B cell (primary cell): ENCODE measurements at regions not wholly inside any gene's neighbourhood (a gene's known extent, or its start where the extent isn't known, plus 50 kb on each side); places are given as distances from the start of the nearest gene placed in this dataset.

Experiments used
- ATAC-seq: fragments of 200-7000 bp; cut with Tn5 transposase; one replicate; pipeline ENCODE4 v1.10.0; 2021; ENCODE audit warnings: low read depth, mild to moderate bottlenecking, moderate number of reproducible peaks, moderate library complexity
- CTCF ChIA-PET: fragments of 350-600 bp; sonication (Branson Sonifier 250); formaldehyde crosslinking; loops from one replicate; lab custom pipeline; 2021; ENCODE audit warnings: antibody characterized with exemption, inconsistent platforms; lab: Charles Lee
- POLR2A ChIA-PET: fragments of 350-600 bp; sonication (Branson Sonifier 250); formaldehyde crosslinking; loops from one replicate; lab custom pipeline; 2021; ENCODE audit warnings: antibody characterized with exemption; lab: Charles Lee
- DNase-seq: peaks from one replicate; pipeline ENCODE4 v3.0.0; 2013
- H2AFZ ChIP-seq: 2 replicates; pipeline ENCODE4 v1.6.1; 2012; ENCODE audit warnings: mild to moderate bottlenecking, low read depth, low read length; ENCODE audit not compliant: insufficient read depth, poor library complexity, severe bottlenecking
- H3K27ac ChIP-seq, 2 donors: 1 replicate in 1 of 2; 2 replicates in 1 of 2; pipeline ENCODE4 v1.5.1; 2012 to 2013; ENCODE audit warnings: low read length in 2 of 2, mild to moderate bottlenecking in 2 of 2, moderate library complexity in 1 of 2
- H3K27me3 ChIP-seq, 4 experiments: fragments of 200-600 bp in 1 of 4; sonication (generic) in 1 of 4; replicated peaks in 1 of 4; 1 replicate in 2 of 4; 2 replicates in 2 of 4; pipeline versions ENCODE4 v1.6.1 to v1.7.0; 2013 to 2016; ENCODE audit warnings: low read length in 3 of 4, mild to moderate bottlenecking in 2 of 4, mixed read lengths in 1 of 4, moderate library complexity in 1 of 4; ENCODE audit not compliant: insufficient read depth in 4 of 4, control insufficient read depth in 3 of 4; ENCODE audit errors: control extremely low read depth in 1 of 4
- H3K36me3 ChIP-seq, 2 experiments: replicated peaks in 1 of 2; 1 replicate in 1 of 2; 2 replicates in 1 of 2; pipeline versions ENCODE4 v1.6.1 to v1.7.1; 2013; ENCODE audit warnings: low read length in 1 of 2; ENCODE audit not compliant: insufficient read depth in 2 of 2, control insufficient read depth in 1 of 2; ENCODE audit errors: control extremely low read depth in 1 of 2, extremely low read depth in 1 of 2
- H3K4me1 ChIP-seq, 2 donors: fragments of 200-600 bp in 1 of 2; sonication (generic) in 1 of 2; 1 replicate in 1 of 2; 2 replicates in 1 of 2; pipeline versions ENCODE4 v1.5.1 to v1.6.1; 2013 to 2017; ENCODE audit warnings: low read length in 2 of 2; ENCODE audit not compliant: control insufficient read depth in 2 of 2, insufficient read depth in 2 of 2
- H3K4me2 ChIP-seq: replicated peaks from 2 replicates; pipeline ENCODE3; 2012; ENCODE audit warnings: mild to moderate bottlenecking, low read depth, low read length; ENCODE audit not compliant: poor library complexity, severe bottlenecking
- H3K4me3 ChIP-seq, 5 experiments: fragments of 200-600 bp in 1 of 5; sonication (generic) in 1 of 5; 1 replicate in 3 of 5; 2 replicates in 2 of 5; pipeline versions ENCODE4 v1.5.1 to v1.7.0; 2011 to 2016; ENCODE audit warnings: low read length in 4 of 5, mild to moderate bottlenecking in 4 of 5, low read depth in 2 of 5, control low read depth in 1 of 5, moderate library complexity in 1 of 5; ENCODE audit not compliant: insufficient read depth in 1 of 5; ENCODE audit errors: control extremely low read depth in 1 of 5, extremely low read depth in 1 of 5
- H3K79me2 ChIP-seq: fragments of 200-600 bp; sonication (generic); one replicate; pipeline ENCODE4 v1.6.0; 2016; ENCODE audit warnings: low read length; ENCODE audit not compliant: control insufficient read depth, insufficient read depth
- H3K9ac ChIP-seq: fragments of 200-600 bp; sonication (generic); 2 replicates; pipeline ENCODE4 v1.6.1; 2017; ENCODE audit warnings: mild to moderate bottlenecking, low read length, moderate library complexity
- H3K9me3 ChIP-seq, 3 donors: one replicate each; pipeline versions ENCODE4 v1.6.1 to v1.7.1; 2013; ENCODE audit warnings: low read length in 2 of 3; ENCODE audit not compliant: control insufficient read depth in 2 of 3, insufficient read depth in 1 of 3; ENCODE audit errors: control extremely low read depth in 1 of 3
- H4K20me1 ChIP-seq: 2 replicates; pipeline ENCODE4 v1.6.0; 2012; ENCODE audit warnings: mild to moderate bottlenecking, low read length; ENCODE audit not compliant: insufficient read depth, control insufficient read depth, poor library complexity, severe bottlenecking
- H3K27ac Mint-ChIP-seq: one replicate; pipeline ENCODE4 v1.8.0; 2021; ENCODE audit warnings: mixed read lengths
- H3K27me3 Mint-ChIP-seq: one replicate; pipeline ENCODE4 v1.8.0; 2021; ENCODE audit warnings: mixed read lengths
- H3K4me1 Mint-ChIP-seq: one replicate; pipeline ENCODE4 v1.8.0; 2021; ENCODE audit warnings: mixed read lengths
- H3K4me3 Mint-ChIP-seq: one replicate; pipeline ENCODE4 v1.8.0; 2021; ENCODE audit warnings: mixed read lengths
- H3K9me3 Mint-ChIP-seq: one replicate; pipeline ENCODE4 v1.8.0; 2022; ENCODE audit warnings: mixed read lengths; ENCODE audit not compliant: insufficient read depth
- EZH2 ChIP-seq: IDR thresholded peaks from 2 replicates; pipeline ENCODE4 v1.6.1; 2012; ENCODE audit warnings: borderline replicate concordance, low read depth, mild to moderate bottlenecking, moderate library complexity, low read length; ENCODE audit not compliant: insufficient read depth, poor library complexity, severe bottlenecking
- WGBS: methylation state at CpG from one replicate; pipeline ENCODE4 v1.1.5; 2013; ENCODE audit warnings: missing lambda C conversion rate; ENCODE audit not compliant: insufficient coverage; 5-methylcytosine and 5-hydroxymethylcytosine counted together
- intact Hi-C: fragments of 100-400 bp; cut with micrococcal nuclease; formaldehyde crosslinking; loops from one replicate; pipeline ENCODE4 v1.10.0; 2022
- TF ChIP-seq, protein P1 (sequence below): fragments of 200-600 bp; IDR thresholded peaks from one replicate; pipeline ENCODE4 v1.8.0; 2022; ENCODE audit warnings: antibody characterized with exemption, mild to moderate bottlenecking

DNA sequence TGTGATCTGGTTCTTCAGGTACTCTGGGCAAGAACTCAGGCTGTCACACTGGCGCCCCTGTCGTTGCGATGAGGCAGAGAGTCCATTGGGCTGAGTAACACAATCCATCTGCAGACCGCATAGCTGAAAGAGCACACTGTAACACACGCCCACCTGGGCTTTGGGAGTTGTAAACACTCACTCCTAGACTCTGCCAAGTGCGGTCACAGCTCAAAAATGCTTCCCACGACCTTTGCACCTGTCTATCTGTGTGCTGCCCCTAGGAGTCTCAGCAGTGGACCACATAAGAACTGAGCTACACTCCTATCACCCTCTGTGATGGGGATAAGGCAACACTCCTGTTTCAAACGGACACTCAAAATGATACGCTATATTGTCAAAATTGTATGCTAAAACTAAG is 2028.3 kb downstream of the PCDH7 start:
- 98% methylated on average over 6 of the region's 9 CpGs for WGBS
- Histone ChIP-seq H3K4me1 (no peaks in the 10 kb centered on the region), H3K27me3 (no peaks in the 10 kb centered on the region), H3K4me2 (no peak overlapping the region), H3K79me2 (no peaks in the 10 kb centered on the region), H3K36me3 (no peaks in the 10 kb centered on the region), H4K20me1 (no peaks in the 10 kb centered on the region), H3K4me3 (no peak overlapping the region), H3K9ac (no peak overlapping the region), H2AFZ (no peak overlapping the region), H3K9me3 (peaks cover 0 to 6% (median 0%) of the 10 kb centered on the region in 3 donors), H3K27ac (no peak overlapping the region)
- H3K4me3 Mint-ChIP-seq = no peak overlapping the region
- ChIA-PET POLR2A (no interaction called here), CTCF (no interaction called here)
- H3K27ac Mint-ChIP-seq = no peak overlapping the region
- H3K27me3 Mint-ChIP-seq = no peaks in the 10 kb centered on the region
- ATAC-seq = no peak
- TF ChIP-seq, protein P1, sequence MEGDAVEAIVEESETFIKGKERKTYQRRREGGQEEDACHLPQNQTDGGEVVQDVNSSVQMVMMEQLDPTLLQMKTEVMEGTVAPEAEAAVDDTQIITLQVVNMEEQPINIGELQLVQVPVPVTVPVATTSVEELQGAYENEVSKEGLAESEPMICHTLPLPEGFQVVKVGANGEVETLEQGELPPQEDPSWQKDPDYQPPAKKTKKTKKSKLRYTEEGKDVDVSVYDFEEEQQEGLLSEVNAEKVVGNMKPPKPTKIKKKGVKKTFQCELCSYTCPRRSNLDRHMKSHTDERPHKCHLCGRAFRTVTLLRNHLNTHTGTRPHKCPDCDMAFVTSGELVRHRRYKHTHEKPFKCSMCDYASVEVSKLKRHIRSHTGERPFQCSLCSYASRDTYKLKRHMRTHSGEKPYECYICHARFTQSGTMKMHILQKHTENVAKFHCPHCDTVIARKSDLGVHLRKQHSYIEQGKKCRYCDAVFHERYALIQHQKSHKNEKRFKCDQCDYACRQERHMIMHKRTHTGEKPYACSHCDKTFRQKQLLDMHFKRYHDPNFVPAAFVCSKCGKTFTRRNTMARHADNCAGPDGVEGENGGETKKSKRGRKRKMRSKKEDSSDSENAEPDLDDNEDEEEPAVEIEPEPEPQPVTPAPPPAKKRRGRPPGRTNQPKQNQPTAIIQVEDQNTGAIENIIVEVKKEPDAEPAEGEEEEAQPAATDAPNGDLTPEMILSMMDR = no peak
- TF ChIP-seq EZH2 = no peak
- DNase-seq = no peak
- H3K9me3 Mint-ChIP-seq = no peaks in the 10 kb centered on the region
- intact Hi-C loops = no loop called here
- H3K4me1 Mint-ChIP-seq = no peaks in the 10 kb centered on the region

DNA sequence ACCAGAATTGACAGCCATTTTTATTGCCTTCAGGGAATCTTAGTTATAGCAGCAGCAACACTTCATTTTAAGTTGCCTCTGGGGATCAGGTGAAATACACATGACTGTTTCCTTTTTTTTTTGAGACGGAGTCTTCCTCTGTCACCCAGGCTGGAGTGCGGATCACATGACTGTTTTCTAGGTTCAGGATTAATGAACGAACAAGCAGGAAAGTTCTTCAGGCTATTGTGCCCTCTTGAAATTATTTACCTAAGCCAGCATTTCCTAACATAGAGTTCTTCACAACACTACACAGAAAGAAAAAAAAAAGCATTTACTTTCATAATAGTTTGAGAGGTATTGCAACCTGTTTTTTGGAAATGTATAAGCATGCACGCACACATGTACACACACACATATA is 2032.8 kb downstream of the PCDH7 start:
- no peak overlapping the region for H2AFZ ChIP-seq
- no peak overlapping the region for H3K27ac ChIP-seq
- H3K27me3 ChIP-seq = no peaks in the 10 kb centered on the region
- H3K4me1 Mint-ChIP-seq = no peaks in the 10 kb centered on the region
- H3K4me3 ChIP-seq = no peak overlapping the region
- POLR2A ChIA-PET = no interaction called here
- peaks cover 0 to 5% (median 0%) of the 10 kb centered on the region in 3 donors for H3K9me3 ChIP-seq
- H3K4me1 ChIP-seq = no peaks in the 10 kb centered on the region
- no peaks in the 10 kb centered on the region for H3K79me2 ChIP-seq
- H3K27me3 Mint-ChIP-seq = no peaks in the 10 kb centered on the region
- TF ChIP-seq EZH2 = no peak
- TF ChIP-seq, protein P1 = no peak
- H3K36me3 ChIP-seq = no peaks in the 10 kb centered on the region
- no peak overlapping the region for H3K27ac Mint-ChIP-seq
- 100% methylated on average over 2 of the region's 4 CpGs for WGBS
- peaks cover 2% of the 10 kb centered on the region for H3K9me3 Mint-ChIP-seq
- CTCF ChIA-PET = no interaction called here
- DNase-seq (no peak), ATAC-seq (no peak)
- no peaks in the 10 kb centered on the region for H4K20me1 ChIP-seq
- H3K9ac ChIP-seq = no peak overlapping the region
- H3K4me2 ChIP-seq = no peak overlapping the region
- intact Hi-C loops = no loop called here
- H3K4me3 Mint-ChIP-seq = no peak overlapping the region
